ENCODE measurements at regions not wholly inside any gene's neighbourhood (a gene's known extent, or its start where the extent isn't known, plus 50 kb on each side); places are given as distances from the start of the nearest gene placed in this dataset.
"Not testable (repeated sequence)": the region's sequence is repeated elsewhere in the genome, so short reads cannot be mapped to it uniquely, and the experiment has no call there.

DNA sequence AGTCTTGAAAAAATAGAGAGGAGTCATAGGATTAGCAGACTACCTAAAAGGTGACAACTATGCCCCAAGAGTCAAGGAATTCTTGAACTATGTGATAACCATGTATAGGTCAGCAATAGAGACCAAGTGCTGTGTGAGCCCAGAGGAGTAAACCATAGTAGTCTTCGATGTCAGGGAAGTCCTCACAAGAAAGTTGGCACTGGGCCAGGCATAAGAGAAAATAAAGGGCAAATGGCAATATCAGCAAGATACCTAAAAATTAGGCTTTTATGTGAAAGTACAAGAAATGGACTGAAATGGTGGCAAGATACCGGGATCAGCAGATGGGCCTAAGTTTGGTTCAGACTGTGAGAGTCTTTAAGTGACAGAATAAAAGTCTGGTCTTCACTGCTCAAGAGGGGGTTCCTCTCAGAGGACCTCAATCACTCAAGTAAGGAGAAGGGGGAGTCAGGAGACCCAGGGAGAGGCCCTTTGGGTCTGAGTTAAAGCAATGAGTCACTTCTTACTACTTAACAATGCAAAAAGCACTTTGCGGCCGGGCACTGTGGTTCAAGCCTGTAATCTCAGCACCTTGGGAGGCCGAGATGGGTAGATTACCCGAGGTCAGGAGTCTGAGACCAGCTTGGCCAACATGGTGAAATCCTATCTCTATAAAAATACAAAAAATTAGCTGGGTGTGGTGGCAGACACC lies 95.0 kb downstream of the TEX35 start:
- TF ChIP-seq, protein P1, sequence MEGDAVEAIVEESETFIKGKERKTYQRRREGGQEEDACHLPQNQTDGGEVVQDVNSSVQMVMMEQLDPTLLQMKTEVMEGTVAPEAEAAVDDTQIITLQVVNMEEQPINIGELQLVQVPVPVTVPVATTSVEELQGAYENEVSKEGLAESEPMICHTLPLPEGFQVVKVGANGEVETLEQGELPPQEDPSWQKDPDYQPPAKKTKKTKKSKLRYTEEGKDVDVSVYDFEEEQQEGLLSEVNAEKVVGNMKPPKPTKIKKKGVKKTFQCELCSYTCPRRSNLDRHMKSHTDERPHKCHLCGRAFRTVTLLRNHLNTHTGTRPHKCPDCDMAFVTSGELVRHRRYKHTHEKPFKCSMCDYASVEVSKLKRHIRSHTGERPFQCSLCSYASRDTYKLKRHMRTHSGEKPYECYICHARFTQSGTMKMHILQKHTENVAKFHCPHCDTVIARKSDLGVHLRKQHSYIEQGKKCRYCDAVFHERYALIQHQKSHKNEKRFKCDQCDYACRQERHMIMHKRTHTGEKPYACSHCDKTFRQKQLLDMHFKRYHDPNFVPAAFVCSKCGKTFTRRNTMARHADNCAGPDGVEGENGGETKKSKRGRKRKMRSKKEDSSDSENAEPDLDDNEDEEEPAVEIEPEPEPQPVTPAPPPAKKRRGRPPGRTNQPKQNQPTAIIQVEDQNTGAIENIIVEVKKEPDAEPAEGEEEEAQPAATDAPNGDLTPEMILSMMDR (IDR thresholded peaks at IDR 0.05; ENCODE audit: low read depth, low read length), result no peak

DNA sequence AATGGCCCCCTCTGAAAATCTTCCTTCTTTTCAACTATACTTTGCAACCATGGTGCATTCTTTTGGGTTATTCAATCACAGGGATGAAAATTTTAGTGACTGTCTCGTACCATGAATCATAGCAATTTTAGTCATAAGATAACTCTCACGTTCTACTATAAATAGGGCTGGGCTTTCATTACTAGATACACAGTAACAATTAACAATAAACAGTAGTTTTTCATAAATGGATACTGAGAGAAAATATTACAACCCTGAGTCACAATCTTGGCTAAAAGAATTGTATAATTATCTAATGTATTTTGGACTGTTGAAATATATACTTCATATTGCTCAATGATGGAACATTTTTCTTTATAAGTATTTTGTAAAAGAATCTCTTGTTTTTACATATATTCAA lies 96.1 kb downstream of the TEX35 start:
- TF ChIP-seq, protein P1 (IDR thresholded peaks at IDR 0.05; ENCODE audit: low read depth, low read length), result no peak
- no peak overlapping the region for H3K4me3 ChIP-seq (ENCODE audit: low read depth, low read length)

More for the DNA sequence above, 95.0 kb downstream of the TEX35 start:
- H3K4me3 ChIP-seq (ENCODE audit: low read depth, low read length), result no peak overlapping the region

DNA sequence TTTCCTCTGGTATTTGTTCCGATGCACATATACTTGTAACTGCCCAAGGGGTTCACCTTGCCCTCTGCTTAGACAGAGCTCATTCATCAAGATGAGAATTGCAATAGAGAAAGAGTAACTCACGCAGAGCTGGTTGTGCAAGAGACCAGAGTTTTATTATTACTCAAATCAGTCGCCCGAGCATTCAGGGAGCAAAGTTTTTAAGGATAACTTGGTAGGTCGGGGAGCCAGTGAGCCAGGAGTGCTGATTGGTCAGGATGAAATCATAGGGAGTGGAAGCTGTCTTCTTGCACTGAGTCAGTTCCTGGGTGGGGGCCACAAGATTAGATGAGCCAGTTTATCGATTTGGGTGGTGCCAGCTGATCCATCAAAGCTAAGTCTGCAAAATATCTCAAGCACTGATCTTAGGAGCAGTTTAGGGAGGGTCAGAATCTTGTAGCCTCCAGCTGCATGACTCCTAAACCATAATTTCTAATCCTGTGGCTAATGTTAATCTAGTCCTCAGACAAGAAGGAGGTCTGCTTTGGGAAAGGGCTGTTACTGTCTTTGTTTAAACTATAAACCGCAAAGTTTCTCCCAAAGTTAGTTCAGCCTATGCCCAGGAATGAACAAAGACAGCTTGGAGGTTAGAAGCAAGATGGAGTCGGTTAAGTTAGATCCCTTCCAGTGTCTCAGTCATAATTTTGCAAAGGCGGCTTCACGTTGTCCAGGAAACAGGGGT lies 97.9 kb downstream of the TEX35 start:
- H3K4me3 ChIP-seq (ENCODE audit: low read depth, low read length), result not testable (repeated sequence)

DNA sequence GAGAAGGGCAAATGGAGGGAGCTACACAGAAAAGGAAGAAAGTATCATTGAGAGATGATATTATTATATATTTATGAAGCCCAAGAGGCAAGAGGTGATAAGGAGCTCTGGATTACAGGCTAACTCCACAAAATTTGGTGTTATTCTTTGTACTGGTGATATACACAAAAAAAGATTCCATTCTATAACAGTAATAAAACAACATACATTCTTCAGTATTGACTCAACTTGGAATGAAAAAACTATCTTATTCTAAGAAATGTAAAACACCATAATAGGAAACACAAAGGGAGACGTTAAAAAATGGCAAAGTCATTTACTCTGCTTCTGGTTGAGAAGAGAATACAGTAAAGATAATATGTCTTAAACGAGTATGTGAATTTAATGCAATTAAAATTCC lies 99.4 kb downstream of the TEX35 start:
- no peak overlapping the region for H3K4me3 ChIP-seq (ENCODE audit: low read depth, low read length)
- TF ChIP-seq, protein P1 (IDR thresholded peaks at IDR 0.05; ENCODE audit: low read depth, low read length), result no peak

DNA sequence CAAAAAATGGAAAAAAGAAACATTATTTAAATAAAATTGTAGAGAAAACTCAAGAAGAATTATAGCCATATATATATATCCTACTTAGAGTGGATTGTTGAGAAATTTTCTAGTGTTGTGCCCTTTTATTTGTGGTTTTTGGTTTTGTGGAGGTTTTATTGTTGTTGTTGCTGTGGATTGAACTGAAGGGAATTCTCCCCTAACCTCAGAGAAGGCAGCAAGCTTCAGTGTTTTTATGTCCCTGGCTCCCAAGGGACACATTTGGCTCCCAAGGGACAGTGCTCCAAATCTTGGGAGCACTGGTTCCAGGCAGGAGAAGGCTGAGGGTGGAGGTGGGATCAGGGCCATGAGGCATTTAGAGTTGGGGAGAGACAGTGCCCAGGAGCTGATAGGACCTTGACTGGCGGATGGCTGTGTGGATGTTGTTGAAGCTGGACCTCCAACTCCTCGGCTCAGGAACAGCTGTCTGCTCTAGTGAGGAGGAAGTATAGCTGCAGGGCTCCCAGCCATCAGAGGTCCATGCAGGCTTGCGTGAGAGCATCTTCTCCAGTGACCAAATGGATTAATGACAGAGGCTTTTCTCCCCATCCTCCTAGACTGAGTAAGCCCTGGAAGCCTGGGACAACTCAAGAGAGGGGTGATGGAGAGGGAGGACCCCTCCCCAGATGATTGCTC lies 100.5 kb downstream of the TEX35 start:
- TF ChIP-seq, protein P1 (IDR thresholded peaks at IDR 0.05; ENCODE audit: low read depth, low read length), result no peak
- no peak overlapping the region for H3K4me3 ChIP-seq (ENCODE audit: low read depth, low read length)

DNA sequence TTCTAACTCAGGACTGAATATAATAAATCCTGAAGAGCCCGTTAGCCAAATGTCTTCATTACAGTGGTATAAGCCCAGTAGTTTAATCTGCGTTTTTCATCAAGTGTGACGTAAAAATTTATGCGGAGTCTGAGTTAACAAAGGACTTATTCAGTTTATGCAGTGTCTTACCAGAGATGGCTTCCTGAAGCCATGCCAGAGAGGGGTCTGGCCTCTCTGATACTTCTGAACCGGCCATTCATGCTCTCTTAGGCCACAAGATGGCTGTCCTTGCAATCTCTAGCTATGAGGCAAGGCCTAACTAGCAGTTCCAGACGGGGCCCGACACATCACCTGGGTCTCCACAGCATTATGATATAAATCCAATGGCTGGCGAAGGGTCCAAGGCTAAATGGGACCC lies 101.4 kb downstream of the TEX35 start:
- TF ChIP-seq, protein P1 (IDR thresholded peaks at IDR 0.05; ENCODE audit: low read depth, low read length), result no peak
- H3K4me3 ChIP-seq (ENCODE audit: low read depth, low read length), result no peak overlapping the region

DNA sequence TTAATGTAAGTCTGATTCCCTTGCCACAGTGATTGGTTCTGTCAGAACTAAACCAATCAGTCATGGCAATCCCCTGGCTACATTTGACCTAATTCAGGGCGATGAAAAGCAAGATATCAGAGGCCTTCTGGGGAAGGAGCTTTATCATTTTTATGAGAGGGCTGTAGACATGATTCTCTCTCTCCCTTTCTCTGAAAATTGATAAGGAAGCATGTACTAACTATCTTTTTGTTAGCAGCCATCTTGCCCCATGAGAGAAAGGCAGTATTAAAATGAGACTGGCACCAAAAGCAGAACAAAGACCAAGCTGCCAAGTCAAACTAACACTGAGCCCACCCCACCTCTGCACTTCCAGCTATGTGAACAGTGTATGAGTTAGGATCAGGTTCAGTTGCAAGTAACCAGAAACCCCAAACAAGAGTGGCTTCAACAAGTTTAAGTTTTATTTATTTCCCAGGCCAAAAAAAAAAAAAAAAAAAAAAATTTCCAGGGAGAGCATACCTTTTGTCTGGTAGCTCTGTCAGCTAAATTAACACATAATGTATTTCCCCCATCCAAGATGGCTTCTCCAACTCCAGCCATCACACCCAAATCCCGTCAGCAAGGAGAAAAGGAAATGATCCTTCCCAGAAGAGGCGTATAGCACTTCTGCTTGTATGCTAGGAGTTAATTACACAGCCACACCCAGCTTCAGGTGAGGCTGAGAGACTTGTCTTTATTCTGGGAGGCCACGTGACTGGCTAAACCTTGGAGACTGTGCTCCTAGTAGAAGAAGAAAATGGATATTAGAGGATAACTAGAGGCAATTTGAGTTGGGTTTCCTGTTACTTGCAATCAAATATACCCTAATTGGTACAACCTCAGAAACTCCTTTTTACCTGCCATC lies 105.8 kb upstream of the RALGPS2 start:
- TF ChIP-seq, protein P1 (IDR thresholded peaks at IDR 0.05; ENCODE audit: low read depth, low read length), result no peak
- H3K4me3 ChIP-seq (ENCODE audit: low read depth, low read length), result no peak overlapping the region

Data from WI38 (cell line).